GM10266 (cell line): ENCODE measurements at regions not wholly inside any gene's neighbourhood (a gene's known extent, or its start where the extent isn't known, plus 50 kb on each side); places are given as distances from the start of the nearest gene placed in this dataset.

Source experiments
- DNase-seq: peaks from one replicate; pipeline ENCODE4 v3.0.0; 2012; ENCODE audit errors: extremely low spot score
- TF ChIP-seq, protein P1 (sequence below): IDR thresholded peaks from 2 replicates; pipeline ENCODE4 v1.5.1; 2012; ENCODE audit warnings: mild to moderate bottlenecking, low read depth; ENCODE audit not compliant: control insufficient read depth, insufficient read depth; ENCODE audit errors: missing control alignments

DNA sequence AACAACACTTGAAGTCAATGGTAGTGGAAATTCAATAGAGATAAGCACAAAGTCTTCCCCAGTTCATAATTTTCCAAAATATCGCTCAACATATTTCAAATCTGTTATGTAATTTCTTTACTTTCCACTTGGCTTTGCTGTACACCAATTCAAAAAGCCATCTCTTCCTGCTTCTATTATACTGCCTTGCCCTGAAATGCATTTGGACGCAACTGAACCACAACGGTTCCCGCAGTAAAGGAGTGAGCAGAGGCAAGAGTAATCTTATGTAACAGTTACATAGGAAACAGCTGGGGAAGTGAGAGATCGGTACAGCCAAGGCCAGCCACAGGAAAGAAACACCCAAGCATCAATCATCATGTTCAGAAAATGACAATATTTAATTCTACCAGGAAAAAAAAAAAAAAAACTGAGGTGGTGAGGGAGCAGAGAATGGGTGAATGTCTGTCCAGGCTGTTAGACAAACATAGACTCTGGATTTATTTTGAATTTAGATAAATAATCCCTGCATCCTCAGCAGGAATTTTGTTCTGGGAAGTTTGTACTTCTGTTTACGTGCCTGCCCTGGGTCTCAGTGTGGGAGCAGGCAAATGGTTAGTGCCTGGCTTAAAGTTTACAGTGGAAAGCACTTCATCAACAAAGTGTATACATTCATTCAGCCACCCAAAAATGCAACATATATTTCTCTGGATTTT is 392.2 kb downstream of the ETS1 start:
- DNase-seq: no peak

DNA sequence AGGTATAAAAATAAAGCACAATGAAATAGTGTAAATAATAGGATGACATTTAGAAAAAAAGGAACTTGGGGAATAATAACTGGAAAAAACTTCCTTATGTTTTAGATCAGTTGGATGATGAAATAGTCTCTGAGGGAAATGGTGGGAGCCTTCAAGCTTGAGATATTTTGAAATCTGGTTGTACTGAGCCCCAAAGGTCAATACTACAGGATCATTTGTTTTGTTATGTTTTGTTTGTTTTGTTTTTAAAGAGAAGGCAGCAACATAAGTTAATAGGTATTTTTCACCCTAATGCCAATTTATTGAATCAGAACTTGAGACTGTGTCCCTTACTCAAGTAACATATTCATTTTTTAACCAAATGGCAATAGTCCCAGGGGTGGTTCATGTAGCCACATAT is 393.1 kb downstream of the ETS1 start:
- TF ChIP-seq, protein P1, sequence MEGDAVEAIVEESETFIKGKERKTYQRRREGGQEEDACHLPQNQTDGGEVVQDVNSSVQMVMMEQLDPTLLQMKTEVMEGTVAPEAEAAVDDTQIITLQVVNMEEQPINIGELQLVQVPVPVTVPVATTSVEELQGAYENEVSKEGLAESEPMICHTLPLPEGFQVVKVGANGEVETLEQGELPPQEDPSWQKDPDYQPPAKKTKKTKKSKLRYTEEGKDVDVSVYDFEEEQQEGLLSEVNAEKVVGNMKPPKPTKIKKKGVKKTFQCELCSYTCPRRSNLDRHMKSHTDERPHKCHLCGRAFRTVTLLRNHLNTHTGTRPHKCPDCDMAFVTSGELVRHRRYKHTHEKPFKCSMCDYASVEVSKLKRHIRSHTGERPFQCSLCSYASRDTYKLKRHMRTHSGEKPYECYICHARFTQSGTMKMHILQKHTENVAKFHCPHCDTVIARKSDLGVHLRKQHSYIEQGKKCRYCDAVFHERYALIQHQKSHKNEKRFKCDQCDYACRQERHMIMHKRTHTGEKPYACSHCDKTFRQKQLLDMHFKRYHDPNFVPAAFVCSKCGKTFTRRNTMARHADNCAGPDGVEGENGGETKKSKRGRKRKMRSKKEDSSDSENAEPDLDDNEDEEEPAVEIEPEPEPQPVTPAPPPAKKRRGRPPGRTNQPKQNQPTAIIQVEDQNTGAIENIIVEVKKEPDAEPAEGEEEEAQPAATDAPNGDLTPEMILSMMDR: no peak
- no peak for DNase-seq

More for the DNA sequence above, 392.2 kb downstream of the ETS1 start:
- TF ChIP-seq, protein P1: no peak

DNA sequence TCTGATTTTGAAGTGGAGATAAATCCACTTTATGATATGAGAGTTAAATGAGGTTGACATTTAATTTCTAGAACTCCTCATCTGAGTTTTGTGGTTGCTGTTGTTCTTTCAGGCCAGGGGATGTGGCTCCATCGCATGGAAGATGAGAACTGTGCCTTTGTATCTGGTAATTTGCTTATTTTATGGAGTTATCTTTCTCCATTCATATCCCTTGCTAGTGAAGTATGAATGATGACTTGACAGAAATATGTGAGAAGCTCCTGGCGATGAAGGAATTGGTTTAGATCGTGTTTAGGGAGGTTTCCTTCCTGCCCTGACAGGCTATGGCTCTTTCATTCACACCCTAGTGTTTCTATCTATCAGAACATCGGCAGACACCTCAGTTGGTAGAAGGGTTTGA is 393.7 kb downstream of the ETS1 start:
- DNase-seq: no peak
- TF ChIP-seq, protein P1: no peak

DNA sequence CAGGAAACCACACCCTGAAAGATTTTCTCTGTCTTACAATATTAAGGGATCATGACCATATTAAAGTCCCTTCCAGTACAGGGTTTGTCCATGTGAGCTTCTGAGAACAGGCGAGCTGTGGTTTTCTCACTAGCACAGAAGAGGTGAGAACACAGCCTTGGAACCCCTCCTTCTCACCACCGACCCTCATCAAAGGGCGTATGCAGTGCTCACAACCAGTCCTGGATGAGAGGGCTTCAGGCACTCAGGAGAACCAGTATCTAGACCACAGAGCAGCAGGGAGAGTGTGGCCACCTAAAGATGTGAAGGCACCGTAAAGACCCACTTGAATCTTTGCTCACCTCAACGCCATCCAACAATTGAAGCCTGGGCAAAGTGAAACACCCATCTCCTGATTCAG is 397.0 kb downstream of the ETS1 start:
- DNase-seq: no peak
- TF ChIP-seq, protein P1: no peak

DNA sequence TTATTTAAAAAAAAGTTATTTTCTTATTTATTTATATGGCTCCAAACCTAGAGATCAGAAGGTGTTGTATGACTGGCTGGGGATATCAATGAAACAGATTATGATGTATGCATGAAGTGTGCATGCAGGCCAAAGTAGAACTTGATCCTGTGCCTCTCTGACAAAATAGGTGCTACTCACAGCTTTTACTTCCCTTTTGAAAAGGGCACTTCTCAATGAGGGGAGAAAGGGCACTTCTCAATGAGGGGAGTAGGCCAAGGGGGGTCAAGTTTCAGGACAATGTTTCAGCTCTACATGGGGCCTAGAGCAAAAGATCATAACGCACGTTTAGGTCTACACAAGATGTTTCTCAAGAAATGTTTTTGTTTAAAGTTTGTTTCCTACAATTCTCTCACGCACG is 397.5 kb downstream of the ETS1 start:
- DNase-seq: no peak
- TF ChIP-seq, protein P1: no peak

DNA sequence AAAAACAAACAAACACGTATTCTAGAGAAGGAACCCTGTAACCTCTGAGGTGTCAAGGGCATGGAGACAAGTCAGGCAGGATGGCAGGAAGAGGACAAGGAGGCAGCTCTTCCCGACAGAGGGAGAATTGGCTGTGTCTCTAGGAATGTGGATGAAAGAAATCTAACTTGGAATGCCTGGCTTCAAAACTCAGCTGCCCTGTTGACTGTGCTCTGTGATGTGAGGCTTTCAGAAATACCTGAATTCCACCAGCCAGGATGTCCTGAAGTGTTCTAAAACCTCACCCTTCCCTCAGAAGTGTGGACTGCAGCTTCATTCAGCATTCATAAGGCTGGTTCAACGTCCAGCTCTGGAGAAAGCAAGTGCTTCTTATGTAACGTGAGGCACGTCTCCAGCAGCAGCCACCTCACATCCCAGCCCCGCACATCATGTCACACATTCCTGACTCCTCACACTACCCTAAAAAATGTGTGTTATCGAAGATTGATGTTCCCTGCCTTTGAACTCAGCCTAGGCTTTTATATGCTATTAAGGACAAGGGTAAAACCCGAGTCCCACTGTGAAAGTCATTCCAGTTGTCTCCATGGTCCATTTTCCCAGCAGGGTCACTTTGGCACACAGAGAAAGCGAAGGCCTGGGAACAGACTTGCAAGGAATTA is 398.9 kb downstream of the ETS1 start:
- DNase-seq: no peak
- TF ChIP-seq, protein P1: no peak

DNA sequence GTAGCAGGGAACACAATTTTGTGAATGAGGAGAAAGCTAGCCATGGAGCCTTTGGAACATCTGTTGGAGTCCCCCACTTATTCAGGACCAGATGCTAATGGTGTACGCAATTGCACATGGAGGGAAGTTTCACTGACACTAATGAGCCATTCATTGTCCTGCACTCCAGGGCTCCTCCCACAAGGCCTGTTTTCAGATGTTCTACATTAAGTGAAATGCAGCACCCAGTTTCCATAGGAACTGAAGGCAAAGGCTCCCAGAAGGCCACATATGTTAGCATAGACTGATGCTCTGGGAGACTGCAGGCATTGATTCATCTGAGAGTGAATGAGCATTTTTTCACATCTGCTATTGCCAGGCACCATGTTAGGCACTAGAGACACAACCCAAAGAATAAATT is 399.5 kb downstream of the ETS1 start:
- DNase-seq: no peak
- TF ChIP-seq, protein P1: no peak
